Neural cell (in vitro differentiated cells): ENCODE measurements at regions not wholly inside any gene's neighbourhood (a gene's known extent, or its start where the extent isn't known, plus 50 kb on each side); places are given as distances from the start of the nearest gene placed in this dataset.

ENCODE experiments used
- CTCF ChIP-seq: fragments of 450-650 bp; IDR thresholded peaks from 2 replicates; pipeline ENCODE4 v1.5.1; 2014; ENCODE audit warnings: antibody characterized with exemption, mild to moderate bottlenecking, moderate library complexity; ENCODE audit not compliant: poor library complexity, severe bottlenecking
- EZH2 ChIP-seq: fragments of 200-600, 300-800 bp; shearing (Covaris generic), sonication (generic); IDR thresholded peaks from 2 replicates; pipeline ENCODE4 v1.6.1; 2014; ENCODE audit warnings: antibody characterized with exemption, low read length, borderline replicate concordance, mild to moderate bottlenecking; ENCODE audit not compliant: insufficient read depth, poor library complexity, severe bottlenecking
- MXI1 ChIP-seq: fragments of 450-650 bp; conservative IDR thresholded peaks from 2 replicates; pipeline ENCODE4 v1.6.1; 2014; ENCODE audit warnings: antibody characterized with exemption, mild to moderate bottlenecking; ENCODE audit not compliant: poor library complexity, severe bottlenecking
- REST ChIP-seq: IDR thresholded peaks from 2 replicates; pipeline ENCODE4 v1.6.1; 2012; ENCODE audit warnings: borderline replicate concordance

GRCh38 chr4:151620066-151620465 is 140.7 kb downstream of the GATB start:
- TF ChIP-seq CTCF (no peak), MXI1 (no peak), REST (no peak), EZH2 (no peak)
